NCI-H2107 treated with DMSO at 0.1 percent for 48 hours (cell line): ENCODE measurements at regions not wholly inside any gene's neighbourhood (a gene's known extent, or its start where the extent isn't known, plus 50 kb on each side); places are given as distances from the start of the nearest gene placed in this dataset.

ENCODE experiments used
- DNase-seq: peaks from one replicate; lab custom pipeline; 2025; ENCODE audit not compliant: unreplicated experiment; lab: John Stamatoyannopoulos, UW

DNA sequence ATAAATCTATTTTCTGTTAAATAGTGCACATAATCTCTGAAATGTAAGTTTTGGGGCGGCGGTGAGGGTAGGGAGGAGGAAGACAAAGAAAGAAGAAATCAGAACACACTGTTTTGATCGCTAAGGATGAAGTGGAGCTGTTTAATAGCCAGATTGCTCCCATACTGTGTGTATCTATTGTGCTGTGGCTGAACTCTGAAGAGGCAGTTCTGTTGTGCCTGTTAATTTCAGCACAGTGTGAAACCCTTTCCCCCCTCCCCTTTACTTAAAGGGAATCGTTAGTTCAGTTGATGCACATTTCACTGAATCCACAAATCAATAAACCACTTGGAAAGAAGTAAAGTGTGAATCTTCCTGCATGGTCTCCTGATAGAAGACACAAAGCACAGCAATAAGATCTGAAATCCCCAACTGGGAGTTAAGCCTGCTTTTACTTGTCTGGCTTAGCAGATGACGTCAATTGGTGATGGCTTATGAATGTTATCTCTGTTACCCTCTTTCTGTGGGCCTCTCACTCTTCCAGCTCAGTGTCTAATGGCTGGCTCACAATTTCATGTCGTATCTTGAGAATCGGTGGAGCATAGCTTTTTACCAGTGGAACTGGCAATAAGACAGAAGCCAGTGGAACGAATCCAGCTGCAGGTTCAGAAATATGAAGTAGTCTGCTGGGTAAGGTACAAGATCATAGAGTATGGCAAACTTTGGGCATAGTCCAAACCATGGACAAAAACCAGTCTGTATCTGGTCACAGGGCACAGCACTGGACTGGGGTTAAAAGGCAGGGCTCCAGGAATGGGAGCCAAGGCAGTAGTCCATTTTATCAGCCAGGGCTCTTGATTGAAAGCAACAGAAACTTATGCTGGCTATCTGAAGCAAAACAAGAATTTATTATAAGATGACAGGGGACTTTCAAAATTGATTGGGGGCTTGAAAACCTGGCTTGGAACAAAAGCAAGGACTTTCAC, 413.5 kb upstream of the SEL1L start:
- DNase-seq = peak; percentile 30

DNA sequence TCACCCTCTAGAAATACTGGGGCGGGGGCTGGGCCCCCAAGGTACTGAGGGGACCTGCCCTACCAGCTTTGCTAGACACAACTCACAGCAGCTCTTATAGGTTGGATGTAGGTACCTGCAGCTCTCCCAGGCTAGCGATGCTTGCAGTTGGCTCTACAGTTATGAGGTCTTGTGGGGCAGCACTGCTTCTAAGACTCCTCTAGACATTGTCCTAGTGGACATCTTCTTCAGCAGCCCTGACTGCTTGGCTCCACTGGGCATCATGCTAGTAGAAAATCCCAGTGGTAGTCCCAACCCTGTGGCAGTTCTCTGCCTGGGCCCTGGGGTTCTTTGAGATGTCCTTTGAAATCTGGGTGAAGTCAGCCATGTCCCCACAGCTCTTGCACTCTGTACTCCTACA, 419.3 kb upstream of the SEL1L start:
- no peak for DNase-seq

DNA sequence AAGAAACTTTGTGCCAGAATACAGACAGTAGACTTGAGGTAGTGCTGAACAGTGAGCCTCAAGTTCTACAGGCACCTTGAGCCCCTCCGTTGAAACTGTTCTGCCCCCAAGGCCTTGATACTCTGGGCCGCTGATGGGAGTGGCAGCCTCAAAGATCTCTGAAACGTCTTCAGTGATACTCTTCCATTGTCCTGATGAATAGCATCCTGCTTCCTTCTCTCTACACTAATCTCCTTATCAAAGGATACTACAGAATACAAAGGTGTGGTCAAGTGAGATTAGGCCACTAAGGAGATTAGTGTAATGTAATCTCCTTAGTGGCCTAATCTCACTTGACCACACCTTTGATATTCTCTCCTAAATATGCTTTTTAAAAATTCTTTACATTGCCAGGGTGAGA, 419.8 kb upstream of the SEL1L start:
- no peak for DNase-seq

DNA sequence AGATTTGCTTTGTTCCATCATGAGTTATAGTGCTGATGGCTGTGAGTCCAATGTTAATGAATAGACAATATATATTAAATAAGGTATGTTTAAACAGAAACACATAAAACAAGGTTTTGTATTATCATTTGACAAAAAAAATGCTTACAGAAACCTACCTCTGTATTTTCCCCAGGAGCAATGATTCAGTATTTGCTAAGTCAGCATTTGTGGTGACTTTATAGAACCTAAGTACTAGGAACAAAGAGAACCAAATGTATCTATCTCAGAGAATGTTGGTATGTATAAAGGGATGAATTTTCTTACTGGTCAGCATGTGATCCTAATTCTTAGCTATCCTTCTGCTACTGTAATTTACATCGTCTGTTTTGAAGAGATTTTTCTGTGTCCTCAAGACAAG, 421.5 kb upstream of the SEL1L start:
- DNase-seq = no peak

DNA sequence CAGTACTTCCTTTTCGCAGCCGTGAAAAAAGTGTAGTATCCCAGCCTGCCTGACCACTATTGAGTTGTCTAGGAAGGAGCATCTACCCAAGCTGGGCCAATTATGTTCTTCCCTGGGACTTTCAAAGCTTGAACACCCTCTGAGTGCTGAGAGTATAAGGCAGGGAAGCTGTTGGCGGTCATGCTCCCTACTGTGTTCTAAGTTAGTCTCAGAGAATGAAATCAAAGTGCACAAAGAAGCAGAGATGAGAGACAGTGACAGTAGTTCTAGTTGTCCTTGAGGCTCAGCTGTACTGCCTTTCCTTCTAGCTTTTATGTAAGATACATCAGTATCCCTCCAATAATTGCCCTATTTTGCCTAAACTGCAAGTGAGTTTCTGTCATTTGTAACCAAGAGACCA, 427.1 kb upstream of the SEL1L start:
- no peak for DNase-seq

DNA sequence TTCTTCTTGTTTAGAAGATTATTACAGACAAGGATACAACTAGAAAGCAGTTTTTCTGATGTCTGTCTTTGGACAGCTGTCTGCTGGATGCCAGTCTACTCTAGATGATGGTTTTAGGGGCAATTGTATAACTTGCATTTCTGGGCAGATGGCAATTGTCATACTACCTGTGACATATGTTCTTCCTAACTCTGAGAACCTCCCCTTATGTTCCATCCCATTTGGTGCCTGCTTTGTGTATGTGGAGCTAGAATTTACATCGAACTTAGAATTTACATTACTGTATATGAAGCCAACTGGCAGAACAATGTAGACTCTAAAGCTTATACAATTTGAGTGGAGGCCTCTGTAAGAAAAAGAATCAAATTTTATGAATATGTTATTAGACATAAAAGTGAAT, 430.2 kb upstream of the SEL1L start:
- DNase-seq = no peak

DNA sequence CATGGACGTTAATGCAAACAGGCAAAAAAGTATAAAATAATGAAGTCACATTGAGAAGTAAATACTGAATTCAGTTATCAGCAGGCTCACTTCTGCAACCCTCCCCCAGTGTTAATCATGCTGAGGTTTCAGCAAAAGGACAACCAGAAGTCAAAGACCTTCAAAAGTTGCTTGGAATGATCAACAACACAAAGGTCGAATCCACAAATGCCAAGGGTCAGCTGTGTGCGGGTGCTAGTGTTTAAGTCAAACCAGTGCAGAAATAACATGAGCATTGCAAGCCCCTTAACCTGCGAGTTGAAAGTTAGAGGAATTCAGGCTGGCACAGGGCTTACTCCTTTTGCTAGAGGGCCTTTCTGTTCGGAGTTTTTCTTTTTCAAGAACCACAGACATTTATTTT, 436.7 kb upstream of the SEL1L start:
- DNase-seq = no peak

DNA sequence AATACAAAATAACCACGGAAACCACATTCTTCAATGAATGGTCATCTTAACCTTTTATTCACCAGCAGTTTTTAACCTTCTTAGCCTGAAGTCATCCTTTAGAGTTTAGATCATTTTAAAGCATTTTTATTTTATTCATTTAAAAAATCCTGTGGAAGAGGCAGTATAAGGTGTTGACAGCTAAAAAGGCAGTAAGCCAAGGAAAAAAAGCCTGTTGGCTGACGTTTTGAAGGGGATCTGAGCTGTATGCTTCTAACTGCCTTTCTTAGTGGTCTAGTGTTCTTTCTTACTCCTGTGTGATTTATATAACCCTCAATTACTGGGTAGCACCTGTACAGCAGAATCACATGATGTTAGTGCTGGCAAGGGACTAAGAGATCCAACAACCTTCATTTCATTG, 438.3 kb upstream of the SEL1L start:
- DNase-seq = no peak

DNA sequence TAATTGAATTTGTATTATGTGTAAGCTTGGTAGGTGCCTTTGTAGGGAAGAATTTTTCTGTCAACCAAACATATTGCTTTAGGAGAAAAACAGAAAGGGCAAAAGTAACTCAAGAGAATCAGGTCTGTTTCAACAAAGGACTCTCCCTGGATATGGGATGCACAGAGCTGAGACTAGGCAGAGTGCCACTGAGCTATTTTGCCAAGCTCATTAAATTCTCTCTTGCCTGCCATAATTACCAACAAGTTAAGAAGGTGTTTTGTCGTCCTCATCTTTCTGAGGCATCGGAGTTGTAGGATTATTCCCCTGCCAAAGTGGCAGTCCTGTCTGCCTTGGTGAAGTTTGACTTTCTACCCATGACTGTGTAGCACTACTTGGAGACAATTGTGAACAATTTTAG, 438.9 kb upstream of the SEL1L start:
- DNase-seq = no peak

DNA sequence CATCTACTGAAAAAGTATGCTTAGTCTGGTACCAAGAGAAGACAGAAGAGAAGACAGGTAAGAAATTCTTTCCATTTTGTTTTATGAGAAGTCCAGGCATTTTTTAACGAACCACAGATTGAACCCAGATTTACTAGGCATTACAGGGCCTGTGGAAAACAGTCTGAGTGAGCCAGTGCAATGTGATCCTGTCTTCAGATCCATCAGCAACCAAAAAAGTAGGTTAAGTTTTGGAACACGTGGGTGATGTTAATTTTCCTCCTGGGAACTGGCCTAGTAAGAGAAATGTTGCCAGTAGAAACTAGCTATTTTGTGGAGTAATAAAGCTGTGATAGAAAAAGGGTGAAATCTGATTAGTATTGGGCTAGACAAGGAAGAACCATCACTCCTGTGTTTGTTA, 440.9 kb upstream of the SEL1L start:
- no peak for DNase-seq

DNA sequence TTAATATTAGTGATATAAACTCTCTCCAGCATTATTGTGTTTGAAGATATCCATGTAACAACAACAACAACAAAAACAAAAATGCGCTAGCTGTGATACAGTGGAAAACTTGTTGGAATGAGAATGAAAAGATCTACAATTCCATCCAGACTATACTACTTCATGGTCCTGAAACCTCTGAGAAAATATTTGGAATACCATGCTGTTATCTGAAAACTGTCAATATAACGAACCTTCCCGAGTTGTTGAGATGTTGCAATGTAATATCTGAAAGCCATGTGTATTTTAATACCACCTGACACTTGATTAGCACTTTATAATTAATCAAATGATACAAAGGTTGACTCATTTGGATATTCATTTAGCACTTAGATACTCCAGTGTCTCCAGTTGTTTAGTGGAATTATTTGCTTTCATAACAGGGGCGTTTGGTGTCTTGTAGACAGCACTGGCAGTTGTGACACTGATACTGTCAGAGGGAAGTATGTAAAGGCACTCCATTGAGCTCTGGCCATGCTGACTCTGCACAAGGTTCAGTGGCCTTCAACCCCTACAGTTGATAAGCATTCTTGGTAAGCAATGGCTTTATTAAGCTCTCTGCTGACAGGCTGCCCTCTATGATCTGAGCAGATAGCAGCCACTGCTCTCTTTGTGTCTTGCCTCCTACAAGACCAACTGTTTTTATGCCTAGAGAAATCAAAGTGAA, 447.1 kb upstream of the SEL1L start:
- no peak for DNase-seq

DNA sequence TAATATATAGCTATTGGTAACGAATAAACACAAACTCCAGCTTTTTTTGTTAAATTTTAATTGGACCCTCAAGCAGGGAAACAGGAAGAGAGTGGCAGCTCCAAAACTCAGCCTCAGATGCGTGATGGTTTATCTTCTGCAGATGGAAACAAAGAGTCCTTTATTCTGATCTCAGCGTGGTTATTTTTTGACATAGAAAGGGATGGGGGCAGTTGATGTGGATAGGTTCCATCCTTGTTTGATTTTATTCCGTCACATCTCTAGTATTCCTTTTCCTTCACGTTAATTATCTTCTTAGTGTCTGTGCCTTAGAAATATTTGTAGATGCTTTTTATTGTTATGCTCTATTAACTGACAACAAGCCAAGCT, 447.6 kb upstream of the SEL1L start:
- DNase-seq = no peak

DNA sequence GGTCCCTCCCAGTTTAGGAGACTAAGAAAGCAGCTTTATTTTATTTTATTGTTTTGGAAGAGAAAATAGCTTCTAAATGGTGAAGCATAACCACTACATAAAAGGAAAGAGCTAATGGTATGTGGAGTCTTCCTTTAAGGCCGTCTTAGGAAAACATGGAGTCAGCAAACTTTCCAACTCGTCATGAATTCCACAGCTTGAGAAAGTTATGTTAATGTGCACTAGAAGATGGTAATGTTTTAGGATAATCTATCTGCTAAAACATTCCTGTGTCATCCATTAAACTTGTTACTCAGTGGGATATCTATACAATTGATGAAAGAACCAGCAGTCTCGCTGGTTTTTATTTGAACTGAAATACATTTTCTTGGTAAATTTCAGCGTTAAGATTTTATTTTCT, 448.4 kb upstream of the SEL1L start:
- no peak for DNase-seq

DNA sequence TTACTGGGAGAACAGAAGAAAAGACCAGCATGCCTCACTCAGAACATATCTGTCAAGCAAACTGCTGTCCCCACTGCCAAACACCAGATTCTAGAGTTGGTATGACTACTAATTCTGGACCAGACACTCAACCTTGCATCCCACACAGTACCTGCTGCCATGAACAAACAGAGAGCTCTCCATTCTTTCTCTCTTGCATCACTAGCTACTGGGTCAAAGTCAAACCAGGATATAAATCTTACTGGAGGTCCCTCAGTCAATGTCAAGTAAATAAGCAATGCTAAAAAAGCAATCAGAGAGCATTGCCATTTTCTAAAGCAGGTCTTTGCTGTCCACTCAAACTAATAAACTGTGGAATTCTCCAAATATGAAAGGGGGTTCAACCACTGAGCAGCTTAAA, 452.4 kb upstream of the SEL1L start:
- DNase-seq = no peak

DNA sequence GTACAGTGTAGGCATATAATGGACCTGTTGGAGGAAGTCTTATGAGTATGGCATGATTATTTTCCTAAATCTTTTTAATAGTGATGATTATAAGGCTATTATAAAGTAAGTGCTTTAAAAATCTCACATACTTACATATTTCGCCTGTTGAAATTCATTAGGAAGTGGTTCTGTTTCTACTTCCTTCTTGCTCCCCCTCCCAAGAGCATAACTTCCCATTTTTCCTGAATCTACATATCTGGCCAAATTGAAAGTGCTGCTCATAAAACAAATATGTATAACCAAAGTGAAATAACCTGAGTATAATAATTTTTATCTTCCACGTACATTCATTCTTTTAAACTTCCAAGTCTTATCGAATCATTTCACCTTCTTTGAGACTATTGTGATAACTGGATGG, 455.6 kb upstream of the SEL1L start:
- no peak for DNase-seq

DNA sequence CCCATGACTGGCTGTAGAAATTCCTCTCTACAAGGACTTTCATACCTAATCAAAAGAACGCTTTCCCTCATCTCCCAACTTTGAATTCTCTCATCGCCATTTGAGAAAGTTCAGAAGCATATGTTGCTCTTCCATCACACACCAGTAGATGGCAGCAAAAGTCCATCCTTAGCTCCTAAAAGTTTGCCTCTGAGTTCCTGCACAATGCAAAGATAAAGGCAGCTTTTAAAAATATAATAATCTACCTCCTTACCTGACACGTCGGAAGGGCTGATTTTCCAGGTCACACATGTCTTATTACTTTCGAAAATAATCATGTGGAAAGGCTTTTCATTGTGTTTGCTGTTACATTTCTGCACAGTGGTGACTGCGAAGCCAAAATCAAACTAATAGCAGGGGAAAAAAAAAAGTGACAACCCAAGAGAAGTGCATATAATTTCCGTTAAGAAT, 456.7 kb upstream of the SEL1L start:
- DNase-seq = peak; percentile 70

DNA sequence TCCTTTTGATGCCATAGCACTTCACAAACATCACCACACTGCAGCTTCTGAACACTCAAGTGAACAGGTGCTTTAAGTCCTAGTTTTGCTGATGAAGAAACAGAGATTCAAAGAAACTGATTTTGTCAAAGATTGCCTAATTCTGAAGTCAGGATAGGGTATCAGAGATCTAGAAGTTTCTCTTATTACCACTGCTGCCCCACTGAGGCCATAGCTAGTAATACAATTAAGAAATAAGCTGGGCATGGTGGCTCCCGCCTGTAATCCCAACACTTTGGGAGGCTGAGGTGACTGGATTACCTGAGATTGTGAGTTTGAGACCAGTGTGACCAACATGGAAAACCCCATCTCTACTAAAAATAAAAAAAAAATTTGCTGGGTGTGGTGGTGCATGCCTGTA, 458.3 kb upstream of the SEL1L start:
- no peak for DNase-seq

DNA sequence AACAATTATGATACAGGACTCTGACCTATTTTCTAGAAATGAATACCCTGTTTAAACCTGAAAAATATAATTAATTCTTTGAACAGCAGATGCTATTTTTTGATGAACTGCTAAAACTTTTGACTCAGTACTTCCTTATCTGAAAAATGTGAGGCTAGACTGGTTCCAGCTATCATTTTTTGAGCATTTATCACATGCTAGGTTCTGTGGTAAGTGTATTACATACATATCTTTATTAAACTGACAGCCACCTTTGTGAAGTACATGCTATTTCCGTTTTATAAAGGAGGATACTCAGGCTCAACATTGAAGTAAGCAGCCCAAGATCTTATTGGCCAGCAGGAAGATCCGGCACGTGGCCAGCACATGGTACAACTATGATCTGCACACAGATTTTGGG, 459.8 kb upstream of the SEL1L start:
- DNase-seq = no peak

DNA sequence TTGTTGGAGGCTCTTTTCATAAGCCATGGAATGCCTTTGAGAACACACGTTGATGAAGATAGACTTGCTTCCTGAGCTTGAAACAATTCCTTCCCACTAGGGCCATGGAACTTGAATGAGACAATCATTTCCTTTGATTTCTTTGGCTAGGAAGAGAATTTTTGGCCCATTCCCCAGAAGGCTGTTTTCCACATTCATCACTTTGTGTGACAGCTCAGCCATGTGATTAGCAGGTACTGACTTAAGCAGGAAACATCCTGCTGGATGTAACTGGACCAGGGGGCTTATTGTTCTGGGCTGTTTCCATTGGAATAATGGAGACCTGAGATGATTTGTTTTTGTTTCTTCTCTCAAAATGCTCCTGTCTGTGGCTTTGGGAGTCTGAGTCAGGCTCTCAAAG, 469.8 kb upstream of the SEL1L start:
- peak; percentile 35 for DNase-seq

DNA sequence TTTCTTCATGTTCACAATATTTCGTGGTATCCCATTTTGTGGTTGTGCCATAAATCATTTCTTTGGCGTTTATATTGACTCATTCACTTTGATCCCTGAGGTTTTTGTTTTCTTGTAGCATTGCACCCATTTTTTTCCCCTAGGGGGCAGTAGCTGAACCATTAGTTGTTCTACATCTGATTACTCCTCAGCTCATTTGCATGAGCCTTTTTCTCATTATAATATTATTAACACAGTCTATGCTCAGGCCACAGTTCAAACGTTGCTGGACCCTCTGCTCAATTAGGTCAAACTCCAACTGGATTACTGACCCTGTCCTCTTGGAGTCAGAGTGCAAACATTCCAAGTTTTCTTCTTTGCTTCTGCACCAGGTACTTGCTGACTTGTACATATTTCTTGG, 475.4 kb upstream of the SEL1L start:
- no peak for DNase-seq

DNA sequence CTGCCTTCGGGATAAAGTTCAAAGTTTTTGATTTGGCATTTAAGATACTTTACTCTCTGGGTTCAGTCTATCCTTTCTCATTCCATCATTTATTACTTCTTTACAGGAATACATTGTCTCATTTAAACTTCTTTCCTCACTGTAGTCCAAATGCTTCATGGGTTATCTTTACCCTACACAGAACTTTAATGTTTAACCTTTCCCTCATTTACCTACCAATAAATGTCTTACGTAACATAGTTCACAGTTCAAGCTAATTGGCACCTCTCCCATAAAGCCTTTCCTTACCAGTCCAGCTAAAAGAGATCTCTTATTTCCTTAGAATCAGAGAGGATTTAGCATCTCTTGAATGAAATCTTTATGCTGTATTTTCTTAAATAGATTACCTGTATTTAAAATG, 476.3 kb upstream of the SEL1L start:
- DNase-seq = no peak

DNA sequence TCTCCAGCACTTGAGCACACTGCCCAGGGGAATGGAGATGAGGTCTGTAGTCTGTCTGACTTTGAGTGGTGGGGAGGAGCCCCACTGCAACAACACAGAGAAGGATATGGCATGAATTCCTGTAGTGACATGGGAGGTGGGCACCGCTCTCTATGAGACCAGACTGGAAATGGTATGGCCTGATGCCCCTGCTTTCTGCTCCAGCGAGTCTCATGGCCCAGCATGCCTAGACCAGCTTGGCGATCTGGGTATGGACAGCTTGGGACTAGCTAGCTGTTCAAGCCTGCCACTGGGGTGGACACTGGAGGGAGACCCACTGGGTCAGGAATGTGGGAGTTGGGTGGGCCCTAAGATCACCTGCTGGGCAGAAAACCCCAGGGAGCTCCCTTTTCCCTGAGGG, 477.8 kb upstream of the SEL1L start:
- DNase-seq = no peak

DNA sequence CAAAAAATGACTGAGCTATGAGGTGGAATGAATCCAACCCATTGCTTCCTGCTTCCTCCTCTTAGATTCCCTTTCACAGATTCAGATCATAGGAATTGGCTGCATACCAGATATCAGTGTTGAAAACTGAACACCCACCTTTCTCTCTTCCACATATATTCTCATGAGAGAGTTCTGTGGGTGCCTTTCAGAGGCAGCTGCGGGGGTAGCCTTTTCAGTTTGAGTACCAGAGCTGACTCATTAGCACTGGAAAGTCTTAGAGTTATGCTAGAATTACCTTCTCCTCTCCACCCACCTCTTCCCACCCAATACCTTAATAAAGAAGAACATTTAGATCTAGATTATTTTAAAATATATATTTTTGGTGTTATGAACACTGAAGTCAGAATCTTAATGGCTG, 495.4 kb upstream of the SEL1L start:
- no peak for DNase-seq
